ENCODE measurements at regions not wholly inside any gene's neighbourhood (a gene's known extent, or its start where the extent isn't known, plus 50 kb on each side); places are given as distances from the start of the nearest gene placed in this dataset.

DNA sequence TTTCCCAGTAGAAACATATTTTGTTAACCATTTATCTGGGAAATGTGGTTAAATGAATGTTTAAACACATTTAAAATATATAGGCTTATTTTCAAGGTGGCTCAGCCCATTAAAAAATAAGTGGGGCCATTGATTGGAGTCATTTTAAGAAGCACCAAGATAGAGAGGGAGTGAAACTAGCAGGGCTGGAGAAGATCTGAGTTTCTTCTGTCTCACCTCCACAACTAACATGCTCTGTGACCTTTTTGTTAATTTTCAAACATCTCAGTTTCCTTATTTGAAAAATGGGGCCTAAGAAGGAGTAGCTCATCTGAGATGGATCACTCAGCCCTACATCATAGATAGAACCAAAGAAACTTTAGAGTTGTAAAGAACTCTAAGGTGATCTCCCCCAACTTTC lies 254.8 kb downstream of the KCNS3 start:
- DNase-seq (ENCODE audit: low spot score in 2 of 2): no peak
- no peak overlapping the region for H3K27ac ChIP-seq
- no peaks in the 10 kb centered on the region for H3K27me3 ChIP-seq
- H3K9me3 ChIP-seq: no peaks in the 10 kb centered on the region
- intact Hi-C loops (cut with DNase I; ENCODE audit: low total_unique reads): no loop called here
- H3K4me3 ChIP-seq: no peak overlapping the region
- H3K4me1 ChIP-seq: no peaks in the 10 kb centered on the region
- H3K36me3 ChIP-seq: no peaks in the 10 kb centered on the region
- TF ChIP-seq, protein P1, sequence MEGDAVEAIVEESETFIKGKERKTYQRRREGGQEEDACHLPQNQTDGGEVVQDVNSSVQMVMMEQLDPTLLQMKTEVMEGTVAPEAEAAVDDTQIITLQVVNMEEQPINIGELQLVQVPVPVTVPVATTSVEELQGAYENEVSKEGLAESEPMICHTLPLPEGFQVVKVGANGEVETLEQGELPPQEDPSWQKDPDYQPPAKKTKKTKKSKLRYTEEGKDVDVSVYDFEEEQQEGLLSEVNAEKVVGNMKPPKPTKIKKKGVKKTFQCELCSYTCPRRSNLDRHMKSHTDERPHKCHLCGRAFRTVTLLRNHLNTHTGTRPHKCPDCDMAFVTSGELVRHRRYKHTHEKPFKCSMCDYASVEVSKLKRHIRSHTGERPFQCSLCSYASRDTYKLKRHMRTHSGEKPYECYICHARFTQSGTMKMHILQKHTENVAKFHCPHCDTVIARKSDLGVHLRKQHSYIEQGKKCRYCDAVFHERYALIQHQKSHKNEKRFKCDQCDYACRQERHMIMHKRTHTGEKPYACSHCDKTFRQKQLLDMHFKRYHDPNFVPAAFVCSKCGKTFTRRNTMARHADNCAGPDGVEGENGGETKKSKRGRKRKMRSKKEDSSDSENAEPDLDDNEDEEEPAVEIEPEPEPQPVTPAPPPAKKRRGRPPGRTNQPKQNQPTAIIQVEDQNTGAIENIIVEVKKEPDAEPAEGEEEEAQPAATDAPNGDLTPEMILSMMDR (IDR thresholded peaks at IDR 0.05): no peak
- TF ChIP-seq POLR2AphosphoS5 (IDR thresholded peaks at IDR 0.05): no peak

DNA sequence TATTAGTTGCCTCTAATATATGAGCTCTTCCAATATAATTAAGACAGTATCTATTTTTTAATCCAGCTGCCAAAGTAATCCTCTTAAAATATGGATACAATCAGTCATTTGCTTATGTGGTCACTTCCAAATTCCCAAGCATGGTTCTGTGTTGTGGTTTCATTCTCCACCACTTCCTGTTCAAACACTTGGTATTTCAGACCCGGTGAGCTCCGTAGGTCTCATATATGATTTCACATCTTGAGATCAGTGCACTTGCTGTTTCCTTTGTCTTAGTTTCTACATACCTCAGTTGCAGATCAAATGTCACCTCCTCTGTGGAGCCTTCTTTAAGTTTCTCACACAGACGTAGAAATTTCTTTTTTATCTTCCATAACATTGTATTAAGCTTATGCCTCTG lies 254.2 kb downstream of the KCNS3 start:
- no peak overlapping the region for H3K4me3 ChIP-seq
- H3K9me3 ChIP-seq: no peaks in the 10 kb centered on the region
- no peaks in the 10 kb centered on the region for H3K27me3 ChIP-seq
- no peaks in the 10 kb centered on the region for H3K4me1 ChIP-seq
- no peaks in the 10 kb centered on the region for H3K36me3 ChIP-seq
- intact Hi-C loops (cut with DNase I; ENCODE audit: low total_unique reads): no loop called here
- H3K27ac ChIP-seq: no peak overlapping the region
- TF ChIP-seq POLR2AphosphoS5 (IDR thresholded peaks at IDR 0.05) (no peak), POLR2A (IDR thresholded peaks at IDR 0.05) (no peak)
- TF ChIP-seq, protein P1 (IDR thresholded peaks at IDR 0.05): no peak
- no peak for DNase-seq (ENCODE audit: low spot score in 2 of 2)

DNA sequence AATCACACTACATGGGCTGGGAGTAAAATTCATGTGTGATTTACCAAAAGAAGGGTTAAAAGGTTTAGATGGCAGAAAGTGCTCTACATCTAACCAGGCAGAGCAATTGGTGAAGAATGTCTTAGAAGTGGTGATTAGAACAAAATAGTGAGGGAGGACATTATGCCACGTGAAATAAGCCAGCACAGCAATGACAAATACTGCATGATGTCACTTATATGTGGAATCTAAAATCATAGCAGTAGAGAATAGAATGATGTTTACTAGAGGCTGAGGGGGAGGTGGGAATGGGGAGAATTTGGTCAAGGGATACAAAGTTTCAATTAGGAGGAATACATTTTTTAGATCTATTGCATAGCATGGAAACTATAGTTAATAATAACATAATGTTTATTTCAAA lies 253.3 kb downstream of the KCNS3 start:
- Histone ChIP-seq H3K36me3 (no peaks in the 10 kb centered on the region), H3K4me1 (no peaks in the 10 kb centered on the region), H3K27ac (no peak overlapping the region), H3K9me3 (no peaks in the 10 kb centered on the region), H3K27me3 (no peaks in the 10 kb centered on the region), H3K4me3 (no peak overlapping the region)
- no peak for TF ChIP-seq POLR2AphosphoS5 (IDR thresholded peaks at IDR 0.05)
- TF ChIP-seq, protein P1 (IDR thresholded peaks at IDR 0.05): no peak
- no peak for TF ChIP-seq POLR2A (IDR thresholded peaks at IDR 0.05)
- intact Hi-C loops (cut with DNase I; ENCODE audit: low total_unique reads): no loop called here
- DNase-seq (ENCODE audit: low spot score in 2 of 2): no peak

DNA sequence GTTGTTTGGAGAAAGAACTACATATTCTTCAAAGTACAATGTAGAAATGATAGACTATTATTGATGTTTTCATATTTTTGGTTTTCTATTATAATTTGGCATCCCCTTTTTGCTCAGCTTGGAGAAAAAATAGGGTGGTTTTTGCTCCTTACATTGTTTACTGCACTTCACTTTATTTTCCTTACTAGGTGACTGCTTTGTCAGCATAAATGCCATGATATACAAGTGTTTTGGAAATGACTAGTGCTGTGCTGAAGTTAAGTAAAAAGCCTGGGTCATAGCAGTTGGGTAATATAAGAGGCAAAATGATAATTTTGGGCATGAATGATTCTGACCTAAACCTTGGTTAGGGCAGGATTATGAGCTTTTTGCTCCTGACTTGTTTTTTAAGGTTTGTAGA lies 250.9 kb downstream of the KCNS3 start:
- DNase-seq (ENCODE audit: low spot score in 2 of 2): no peak
- Histone ChIP-seq H3K36me3 (no peaks in the 10 kb centered on the region), H3K4me3 (no peak overlapping the region), H3K27ac (no peak overlapping the region), H3K4me1 (no peaks in the 10 kb centered on the region), H3K27me3 (no peaks in the 10 kb centered on the region), H3K9me3 (no peaks in the 10 kb centered on the region)
- intact Hi-C loops (cut with DNase I; ENCODE audit: low total_unique reads): no loop called here
- no peak for TF ChIP-seq POLR2AphosphoS5 (IDR thresholded peaks at IDR 0.05)
- TF ChIP-seq, protein P1 (IDR thresholded peaks at IDR 0.05): no peak

DNA sequence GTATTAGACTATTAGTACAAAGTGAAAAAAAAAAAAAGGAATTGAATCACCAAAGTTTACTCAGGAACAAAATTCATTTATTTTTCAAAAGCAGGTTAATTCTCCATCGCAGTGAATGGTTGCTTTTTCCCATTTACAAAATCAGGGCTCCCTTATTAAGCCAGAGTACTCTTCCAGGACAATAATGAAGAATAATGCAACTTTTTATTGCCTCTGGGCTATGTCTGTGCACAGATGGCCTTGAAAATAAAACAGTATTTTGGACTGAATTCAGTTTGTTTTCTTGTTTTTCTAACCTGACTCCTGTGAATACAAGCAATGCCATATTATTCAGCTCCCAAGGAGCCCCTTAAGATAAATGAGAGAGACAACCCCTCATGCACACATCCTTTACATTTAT lies 246.8 kb downstream of the KCNS3 start:
- no peak for DNase-seq (ENCODE audit: low spot score in 2 of 2)
- Histone ChIP-seq H3K4me1 (no peaks in the 10 kb centered on the region), H3K4me3 (no peak overlapping the region), H3K27me3 (no peaks in the 10 kb centered on the region), H3K27ac (no peak overlapping the region), H3K9me3 (no peaks in the 10 kb centered on the region), H3K36me3 (no peaks in the 10 kb centered on the region)
- intact Hi-C loops (cut with DNase I; ENCODE audit: low total_unique reads): no loop called here
- TF ChIP-seq POLR2A (IDR thresholded peaks at IDR 0.05) (no peak), POLR2AphosphoS5 (IDR thresholded peaks at IDR 0.05) (no peak)
- TF ChIP-seq, protein P1 (IDR thresholded peaks at IDR 0.05): no peak

All from breast epithelium (tissue), 4 donors.